HPDE6-E6E7 (cell line): ENCODE measurements at regions not wholly inside any gene's neighbourhood (a gene's known extent, or its start where the extent isn't known, plus 50 kb on each side); places are given as distances from the start of the nearest gene placed in this dataset.

Source experiments
- DNase-seq: peaks from one replicate; pipeline ENCODE4 v3.0.0; 2011; ENCODE audit warnings: missing footprints; ENCODE audit errors: extremely low spot score

DNA sequence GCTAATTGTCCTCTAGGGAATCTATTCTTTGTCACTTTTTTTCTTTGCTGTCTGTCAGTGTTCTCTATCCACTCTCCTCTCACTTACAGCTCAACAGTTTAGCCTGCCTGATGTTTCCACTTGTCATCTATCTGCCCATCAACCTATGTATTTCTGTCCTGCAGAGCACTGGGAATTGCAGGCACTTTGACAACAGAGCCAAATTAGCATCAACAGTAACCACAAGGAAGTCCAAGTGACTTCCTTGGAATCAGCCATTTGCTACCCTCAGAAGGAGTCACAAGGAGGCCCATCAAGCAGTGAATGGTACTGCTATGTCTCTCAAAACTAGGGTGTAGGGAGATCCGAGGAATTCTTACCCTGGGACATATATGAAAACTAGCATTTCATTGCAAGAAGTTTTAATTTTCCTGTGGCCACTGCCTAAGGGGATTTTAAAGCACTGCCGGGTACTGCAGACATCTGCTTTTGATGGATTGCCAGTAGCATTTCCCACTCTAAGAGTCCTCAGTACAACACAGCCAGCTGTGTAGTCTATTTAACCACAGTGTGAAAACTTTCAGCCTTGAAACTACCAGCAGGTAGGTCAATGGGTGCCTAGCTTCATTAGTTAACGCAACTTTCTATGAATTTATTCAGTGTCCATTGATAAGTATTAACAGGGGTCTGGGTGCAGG is 898.8 kb downstream of the NTRK3 start:
- no peak for DNase-seq

DNA sequence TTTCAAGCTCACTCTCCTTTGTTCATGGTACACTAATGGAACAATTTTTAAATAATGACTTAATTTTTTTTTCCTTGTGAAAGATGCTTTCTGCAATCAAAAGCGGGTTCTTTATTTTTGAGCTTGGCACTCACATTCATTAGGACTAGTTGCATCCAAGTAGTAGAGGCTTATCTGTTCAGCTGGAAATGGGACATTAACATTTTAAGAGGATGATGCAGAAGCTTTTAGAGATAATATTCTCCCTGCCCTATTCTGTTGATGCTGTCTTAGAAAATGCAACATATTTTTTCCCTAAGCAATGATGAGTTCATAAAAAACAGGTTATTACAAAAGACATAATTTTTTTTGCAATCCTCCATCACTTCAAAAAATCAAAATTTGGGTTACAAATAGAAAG is 900.6 kb downstream of the NTRK3 start:
- no peak for DNase-seq

DNA sequence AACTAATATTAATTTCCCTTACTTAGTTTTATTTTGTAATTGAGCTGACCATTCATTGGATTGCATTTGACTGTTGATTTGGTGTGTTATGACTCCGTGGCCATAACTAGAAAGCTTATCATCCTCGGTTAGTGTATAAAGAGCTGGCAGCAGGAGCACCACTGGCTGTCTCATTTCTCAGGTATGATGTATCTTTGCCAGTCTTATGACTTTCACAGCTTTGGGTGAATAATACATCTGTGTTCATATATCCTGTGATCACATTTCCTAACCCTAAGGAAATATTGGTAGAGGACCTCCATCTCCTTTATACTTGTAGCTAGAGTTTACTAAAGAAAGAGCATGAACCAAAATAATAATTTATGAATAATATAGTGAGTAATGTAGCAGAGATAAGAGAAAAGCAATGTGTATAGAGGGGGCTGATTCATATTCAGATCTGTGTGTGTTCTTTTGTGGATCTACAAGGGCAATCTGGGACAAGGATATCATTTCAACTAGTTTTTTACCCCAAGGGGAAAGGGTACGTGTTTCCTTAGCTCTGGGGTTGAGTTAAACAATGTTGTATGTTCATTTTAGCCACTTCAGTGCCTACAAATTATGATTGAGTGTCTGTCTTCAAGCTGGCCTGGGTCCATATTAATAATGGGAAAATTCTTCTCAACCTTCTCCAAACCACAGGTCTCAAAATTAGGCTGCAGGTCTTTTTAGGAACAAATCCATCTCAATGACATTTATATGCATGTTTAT is 901.7 kb downstream of the NTRK3 start:
- DNase-seq = peak; percentile 56

DNA sequence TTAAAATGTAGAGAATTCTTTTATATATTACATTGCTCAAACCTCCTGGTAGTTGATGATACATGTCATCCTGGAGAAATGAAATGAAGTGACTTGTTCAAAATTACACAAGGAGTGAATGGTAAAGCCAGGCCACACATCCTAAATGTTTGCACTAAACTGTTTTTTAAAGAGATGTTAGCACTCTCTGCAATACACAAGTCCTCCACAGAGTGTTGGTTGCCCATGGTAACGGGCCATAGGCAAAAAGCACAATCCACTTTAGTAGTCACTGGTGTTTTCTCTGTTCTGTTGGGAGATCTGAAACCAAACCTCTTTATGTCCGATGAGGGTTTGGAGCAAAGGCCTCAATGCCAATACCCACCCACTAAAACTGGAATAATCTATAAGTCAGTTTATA is 907.4 kb downstream of the NTRK3 start:
- no peak for DNase-seq

DNA sequence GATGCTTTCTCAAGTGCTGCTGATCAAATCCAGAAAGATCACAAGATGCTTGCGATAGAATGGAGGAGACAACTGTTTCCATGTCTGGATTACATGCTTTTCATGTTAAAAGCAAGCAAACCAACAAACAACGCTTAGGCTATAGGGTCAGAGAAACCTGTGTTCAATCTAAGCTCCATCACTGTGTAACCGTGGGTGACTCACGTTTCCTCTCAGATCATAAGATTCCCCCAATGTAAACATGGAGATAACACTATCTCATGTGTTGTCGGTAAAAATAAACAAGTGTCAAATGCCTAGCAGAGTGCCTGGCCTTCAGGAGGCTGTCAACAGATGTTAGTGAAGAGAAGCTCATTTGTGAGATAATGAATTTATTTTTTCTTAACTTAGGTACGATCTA is 907.8 kb downstream of the NTRK3 start:
- DNase-seq = no peak

DNA sequence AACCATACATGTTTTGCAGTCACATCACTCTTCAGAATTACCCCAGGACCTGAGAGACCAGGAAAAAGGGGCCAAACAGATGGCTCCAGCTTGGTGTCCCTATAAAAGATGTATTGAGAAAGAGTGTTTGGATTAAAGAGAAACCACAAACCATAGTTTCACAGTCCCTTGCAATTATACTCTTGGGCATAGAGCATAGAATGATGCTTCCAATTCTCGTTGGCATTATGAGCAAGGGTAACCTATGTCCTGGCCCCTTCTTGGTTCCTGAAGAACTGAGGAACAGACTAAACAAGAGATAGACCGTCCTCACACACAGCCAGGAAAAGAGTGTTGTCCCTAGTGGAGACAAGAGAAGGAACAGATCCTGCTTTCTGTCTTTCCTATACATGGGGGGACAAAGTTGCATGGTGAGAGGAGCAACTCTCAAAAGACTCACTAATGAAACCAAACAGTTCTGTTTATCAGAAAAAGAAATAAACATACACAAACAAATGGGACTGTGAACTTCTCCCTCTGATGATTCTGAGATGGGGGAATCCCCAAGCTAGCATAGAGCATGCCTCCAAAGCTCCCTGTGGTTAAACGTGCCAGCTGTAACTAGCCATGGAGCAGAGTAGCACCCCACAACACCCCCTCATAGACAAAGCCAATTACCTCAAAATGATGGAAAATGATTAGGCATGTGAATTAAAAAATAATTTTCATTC is 908.6 kb downstream of the NTRK3 start:
- DNase-seq = no peak

DNA sequence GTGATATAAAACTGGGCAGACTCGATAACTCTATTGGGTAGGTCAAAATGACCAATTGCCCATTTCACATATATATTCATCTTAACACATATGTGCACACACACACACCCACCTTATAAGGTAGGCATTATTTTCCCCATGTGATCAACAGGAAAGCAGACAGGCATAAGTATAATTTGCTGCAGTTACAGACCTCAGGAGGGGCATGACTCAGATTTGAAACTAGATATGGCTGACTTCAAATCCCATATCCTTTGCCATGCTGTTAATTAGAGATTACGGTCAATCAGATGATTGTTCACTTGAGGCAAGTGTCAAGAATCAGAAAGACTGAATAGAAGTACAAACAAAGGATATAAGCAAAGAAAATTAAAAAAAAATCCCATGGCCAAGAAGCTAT is 910.6 kb downstream of the NTRK3 start:
- DNase-seq = no peak

DNA sequence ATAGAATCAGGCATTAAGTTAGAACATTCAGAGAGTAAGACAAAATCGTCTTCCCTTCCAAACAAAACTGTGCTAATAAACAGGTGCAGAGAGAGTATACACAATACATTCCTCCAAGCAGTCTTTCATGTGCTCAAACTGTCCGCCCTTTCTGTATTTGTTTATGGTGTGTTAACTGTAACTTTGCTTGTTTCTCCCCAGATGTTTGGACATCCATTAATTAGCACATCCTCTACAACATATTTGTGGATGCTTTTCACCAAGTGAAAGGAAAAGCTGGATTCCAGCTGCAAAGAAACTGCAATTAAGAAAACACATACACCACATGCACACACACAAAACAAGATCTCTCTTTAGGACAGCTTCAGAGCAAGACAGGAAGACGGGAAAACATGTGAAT is 912.6 kb downstream of the NTRK3 start:
- DNase-seq = no peak

DNA sequence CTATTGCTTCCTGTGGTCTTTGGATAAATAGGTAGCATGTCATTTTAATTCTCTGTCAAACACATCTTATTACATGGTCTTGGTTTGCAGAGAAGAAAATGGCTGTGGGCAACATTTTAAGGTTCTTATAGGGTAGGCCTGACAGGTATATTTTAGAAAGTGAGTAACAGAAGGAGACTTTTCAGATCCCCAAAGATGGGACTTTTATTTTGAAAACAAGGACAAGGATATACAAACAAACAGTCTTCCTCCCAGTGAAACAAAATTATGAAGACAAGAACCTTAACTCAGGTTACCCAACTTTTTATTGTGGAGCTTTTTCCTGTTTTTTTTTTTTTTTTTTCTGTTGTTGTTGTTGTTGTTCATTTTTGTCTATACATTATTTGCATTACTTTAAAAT is 916.2 kb downstream of the NTRK3 start:
- no peak for DNase-seq

DNA sequence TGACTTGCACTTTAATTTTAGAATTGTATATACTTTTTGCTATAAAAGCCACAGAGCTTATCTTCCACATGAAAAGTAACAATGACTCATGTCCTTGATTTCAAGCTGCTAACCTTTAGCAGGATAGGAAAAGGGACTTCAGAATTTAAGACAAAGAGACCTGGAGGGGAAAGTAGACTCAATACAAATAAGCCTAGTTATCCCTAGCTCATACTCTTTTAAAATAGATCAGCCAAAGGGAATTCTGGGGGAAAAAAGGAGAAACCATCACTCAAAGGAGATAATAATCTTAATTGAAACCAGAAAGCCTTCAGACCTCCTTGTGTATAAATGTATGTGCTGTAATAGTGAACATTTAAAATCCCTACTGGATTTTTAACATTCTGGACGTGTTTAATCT is 930.3 kb downstream of the NTRK3 start:
- no peak for DNase-seq

DNA sequence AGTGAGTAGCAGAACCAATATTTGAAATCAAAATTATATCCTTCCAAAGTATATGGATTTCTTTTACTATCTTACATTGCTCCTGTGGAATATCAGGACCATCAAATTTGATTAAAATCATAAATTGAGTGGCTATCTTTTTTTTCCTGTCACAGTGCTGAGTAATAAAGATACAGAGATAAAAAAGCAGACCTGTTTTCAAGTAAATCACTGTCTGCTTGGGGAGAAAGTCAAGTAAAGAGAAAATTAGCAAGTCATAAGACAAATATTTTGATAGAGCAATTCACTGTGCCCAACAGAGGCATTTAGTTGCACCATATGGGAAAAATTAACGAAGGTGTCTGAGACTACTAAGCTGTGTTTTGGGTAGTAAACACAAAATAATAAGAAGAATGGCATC is 933.7 kb downstream of the NTRK3 start:
- no peak for DNase-seq

DNA sequence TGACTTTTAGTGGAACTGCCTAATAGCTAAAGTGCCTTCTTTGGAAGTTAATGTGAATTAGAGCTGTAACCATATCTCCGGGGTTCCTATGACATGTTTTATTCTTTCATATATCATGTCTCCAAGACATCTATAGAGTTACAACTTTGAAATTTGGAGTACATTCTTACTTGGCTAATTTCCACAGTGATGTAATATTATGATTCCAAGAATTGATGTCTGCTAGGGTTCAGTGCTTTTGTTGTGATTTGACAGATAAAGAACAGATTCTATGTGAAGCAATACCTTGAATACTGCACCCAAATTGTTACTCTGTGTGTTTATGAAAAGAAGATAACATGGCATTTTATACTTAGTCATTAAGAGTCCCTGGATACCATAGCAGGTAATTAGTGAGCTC is 934.3 kb downstream of the NTRK3 start:
- no peak for DNase-seq

DNA sequence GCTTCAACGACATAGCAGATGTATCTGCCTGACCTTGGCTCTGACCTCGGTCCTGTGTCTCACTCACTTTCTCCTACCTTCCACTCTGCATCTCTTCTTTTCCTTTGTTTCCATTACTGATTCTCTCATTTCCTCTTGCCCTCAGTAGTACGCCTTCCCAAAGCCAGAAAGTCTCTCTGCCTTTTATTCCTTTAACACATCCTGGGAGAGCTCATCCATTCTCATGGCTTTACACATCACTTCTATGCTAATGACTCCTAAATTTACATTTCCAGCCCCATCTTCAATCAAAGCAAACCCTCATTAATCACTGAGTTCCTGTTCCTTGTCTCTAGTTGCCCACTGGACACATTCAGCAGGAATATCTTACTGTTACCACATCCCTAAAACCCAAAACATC is 938.6 kb downstream of the NTRK3 start:
- DNase-seq = no peak

DNA sequence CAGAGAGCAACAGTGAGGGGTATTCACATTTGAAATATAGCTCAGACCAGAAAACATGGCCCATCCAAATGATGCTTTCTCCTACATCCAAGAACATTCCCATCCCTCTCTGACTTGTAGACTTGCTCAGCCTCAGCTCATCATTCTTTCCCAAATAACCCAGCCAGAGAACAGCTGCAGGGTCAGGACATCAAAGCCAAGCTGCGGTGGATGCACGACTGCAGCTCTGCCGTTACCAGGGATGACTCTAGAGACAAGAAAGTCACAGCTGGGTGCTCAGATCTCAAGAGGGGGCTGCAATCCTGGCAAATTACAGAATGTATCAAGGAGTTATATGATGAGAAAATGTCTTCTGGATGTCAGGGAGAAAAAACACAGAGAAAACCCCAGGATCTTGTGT is 944.3 kb downstream of the NTRK3 start:
- DNase-seq = no peak

DNA sequence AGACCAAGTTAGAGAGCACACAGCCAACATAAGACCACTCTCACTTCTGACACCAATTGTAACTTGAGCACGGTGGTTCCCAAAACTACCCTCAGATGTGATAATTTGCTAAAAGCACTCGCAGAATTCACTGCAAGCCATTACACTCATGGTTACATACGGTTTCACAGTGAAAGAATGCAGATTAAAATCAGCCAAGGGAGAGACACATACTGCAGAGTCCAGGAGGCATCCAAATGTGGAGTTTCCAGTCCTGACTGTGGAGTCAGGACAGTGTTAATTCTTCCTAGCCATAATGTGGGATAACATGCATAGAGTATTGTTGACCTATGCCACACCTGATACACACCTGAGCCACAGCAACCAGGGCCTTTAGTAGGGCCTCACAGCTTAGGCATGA is 956.4 kb downstream of the NTRK3 start:
- no peak for DNase-seq

DNA sequence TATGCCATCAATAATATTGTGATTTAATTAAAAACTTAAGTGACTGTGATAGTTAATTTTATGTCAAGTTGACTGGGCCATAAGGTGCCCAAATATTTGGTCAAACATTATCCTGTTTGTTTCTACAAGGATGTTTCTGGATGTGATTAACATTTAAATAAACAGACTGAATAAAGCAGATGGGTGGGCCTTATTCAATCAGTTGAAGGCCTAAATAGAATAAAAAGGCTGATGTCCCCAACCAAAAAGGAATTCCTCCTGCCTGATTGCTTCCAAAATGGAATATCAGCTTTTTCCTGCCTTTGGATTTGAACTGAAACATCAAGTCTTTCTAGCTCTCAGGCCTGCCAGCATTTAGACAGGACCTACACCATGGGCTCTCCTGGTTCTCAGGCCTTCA is 961.7 kb downstream of the NTRK3 start:
- DNase-seq = no peak

DNA sequence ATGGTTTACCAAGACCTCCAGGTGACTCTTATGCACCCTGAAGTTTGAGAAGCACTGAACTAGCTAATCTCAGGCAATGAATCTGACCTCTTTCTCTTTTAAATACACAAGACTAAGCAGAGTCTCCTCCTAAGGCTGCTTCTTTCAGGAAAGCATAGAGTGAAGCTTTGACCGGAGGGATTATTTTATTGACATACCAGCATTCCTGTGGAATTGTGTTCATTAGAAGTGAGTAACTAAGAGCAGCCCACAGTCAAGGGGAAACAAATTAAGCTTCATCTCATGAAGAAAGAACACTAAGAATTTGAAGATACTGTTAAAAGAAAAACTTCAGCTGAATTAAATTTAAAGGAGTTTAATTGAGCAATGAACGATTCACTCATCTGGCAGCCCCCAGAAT is 963.5 kb downstream of the NTRK3 start:
- no peak for DNase-seq

DNA sequence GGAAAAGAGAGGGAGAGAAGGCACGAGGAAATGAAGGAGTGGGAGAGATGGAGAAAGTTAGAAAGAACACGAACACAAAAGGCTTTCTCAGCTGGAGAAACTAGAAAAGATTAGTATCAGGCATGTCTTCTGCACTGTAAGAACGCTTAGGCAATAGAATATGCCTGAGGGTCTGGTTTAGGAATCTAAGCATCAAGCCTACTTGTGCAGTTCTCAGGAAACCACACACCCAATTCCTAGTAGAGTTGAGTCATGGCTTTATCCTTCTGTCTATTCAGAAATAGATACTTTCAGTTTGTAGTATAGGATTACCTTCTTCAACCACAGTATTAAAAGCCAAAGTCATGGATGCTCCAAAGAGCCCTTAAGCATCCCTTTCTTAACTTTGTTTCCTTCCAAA is 969.4 kb downstream of the NTRK3 start:
- DNase-seq = peak; percentile 65

DNA sequence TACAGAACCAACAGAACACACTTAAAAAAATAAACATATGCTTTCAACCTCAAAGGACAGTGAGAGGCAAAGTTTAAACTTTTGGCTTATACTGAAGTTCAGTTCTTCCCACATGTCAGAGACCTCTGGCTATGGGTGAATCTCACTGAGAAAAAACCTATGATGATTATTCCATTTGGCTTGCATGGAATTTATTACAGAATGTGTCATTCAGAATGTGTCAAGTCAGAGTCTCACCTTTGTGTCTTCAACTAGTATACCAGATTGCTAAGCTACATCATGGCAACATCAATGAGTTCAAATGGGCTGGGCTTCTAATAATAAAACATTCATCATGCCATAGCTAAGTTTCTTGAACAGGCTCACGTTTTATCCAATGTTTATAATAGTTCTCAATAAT is 987.0 kb downstream of the NTRK3 start:
- peak; percentile 33 for DNase-seq

DNA sequence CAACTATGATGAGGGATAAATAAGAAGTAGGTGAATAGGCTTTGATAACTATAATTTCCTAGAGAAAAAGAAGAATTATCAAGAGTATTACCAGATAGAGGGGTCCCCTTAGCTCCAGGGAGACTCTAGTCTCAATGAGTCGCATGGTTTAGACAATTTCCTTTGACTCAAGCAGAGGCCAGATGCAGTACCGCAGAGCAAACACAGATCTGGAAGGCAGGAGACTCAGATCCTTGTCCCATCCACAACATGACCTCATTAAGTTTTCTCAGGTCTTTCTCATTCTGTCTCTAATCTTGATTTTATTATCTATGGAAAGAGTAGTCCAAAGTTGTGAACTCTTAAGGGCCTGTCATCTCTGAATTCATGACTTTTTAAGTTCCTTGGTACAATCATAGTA is 987.9 kb downstream of the NTRK3 start:
- DNase-seq = no peak

DNA sequence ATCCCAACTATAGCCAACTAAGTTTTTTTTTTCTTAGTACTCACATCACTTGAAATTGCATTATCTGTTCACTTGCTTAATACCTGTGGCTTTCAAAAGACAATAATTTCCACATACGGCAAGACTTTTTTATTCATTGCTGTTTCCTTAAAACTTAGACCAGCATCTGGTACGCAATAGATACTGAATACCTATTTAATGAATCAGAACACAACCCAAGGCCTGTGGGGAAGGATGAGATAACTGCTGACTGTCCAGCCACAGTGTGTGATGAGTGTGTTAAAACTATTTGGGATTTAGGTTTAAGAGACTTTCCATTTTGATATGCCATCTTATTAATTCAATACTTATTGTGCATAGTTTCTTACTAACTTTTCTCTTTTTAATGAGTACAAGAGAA is 988.7 kb downstream of the NTRK3 start:
- DNase-seq = peak; percentile 59

DNA sequence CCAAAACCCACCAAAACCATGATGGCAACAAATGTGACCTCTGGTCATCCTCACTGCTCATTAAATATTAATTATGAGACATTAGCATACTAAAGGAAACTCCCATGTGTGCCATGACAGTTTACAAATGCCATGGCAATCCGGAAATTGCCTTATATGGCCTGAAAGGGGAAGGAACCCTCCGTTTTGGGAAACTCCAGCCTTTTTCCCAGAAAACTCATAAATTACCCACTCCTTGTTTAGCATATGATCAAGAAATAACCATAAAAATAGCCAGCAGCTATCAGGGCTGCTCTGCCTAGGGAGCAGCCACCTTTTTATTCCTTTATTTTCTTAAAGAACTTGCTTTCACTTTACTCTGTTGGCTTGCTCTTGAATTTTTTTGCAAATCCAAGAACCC is 992.7 kb downstream of the NTRK3 start:
- no peak for DNase-seq

DNA sequence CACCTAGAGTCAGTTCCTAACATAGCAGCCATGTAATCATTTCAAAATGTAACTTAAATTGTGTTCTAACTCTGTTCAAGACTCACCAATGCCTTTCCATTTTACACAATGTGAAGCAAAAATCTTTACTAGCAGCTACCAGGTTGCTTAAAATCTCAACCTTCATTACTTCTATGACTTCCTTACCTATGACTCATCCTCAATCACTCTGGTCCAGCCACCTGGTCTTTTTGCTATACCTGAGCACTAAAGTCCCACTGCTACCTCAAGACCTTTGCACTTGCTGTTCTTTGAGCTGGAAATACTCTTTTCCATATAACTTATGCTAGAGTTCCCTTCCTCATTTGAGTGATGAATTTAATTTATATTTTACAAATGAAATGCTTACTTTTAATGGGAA is 993.2 kb downstream of the NTRK3 start:
- DNase-seq = peak; percentile 13
